ENCODE measurements at regions not wholly inside any gene's neighbourhood (a gene's known extent, or its start where the extent isn't known, plus 50 kb on each side); places are given as distances from the start of the nearest gene placed in this dataset.

GRCh38 chr2:34666821-34667220, 1067.7 kb upstream of the FAM98A start:
- DNase-seq: no peak

- no peak for DNase-seq
These were observed 1065.2 kb upstream of the FAM98A start for GRCh38 chr2:34664266-34664665.

- DNase-seq: no peak
These were observed 1064.2 kb upstream of the FAM98A start for GRCh38 chr2:34663314-34663713.

GRCh38 chr2:34660741-34661140, 1061.6 kb upstream of the FAM98A start:
- DNase-seq: no peak

DNA sequence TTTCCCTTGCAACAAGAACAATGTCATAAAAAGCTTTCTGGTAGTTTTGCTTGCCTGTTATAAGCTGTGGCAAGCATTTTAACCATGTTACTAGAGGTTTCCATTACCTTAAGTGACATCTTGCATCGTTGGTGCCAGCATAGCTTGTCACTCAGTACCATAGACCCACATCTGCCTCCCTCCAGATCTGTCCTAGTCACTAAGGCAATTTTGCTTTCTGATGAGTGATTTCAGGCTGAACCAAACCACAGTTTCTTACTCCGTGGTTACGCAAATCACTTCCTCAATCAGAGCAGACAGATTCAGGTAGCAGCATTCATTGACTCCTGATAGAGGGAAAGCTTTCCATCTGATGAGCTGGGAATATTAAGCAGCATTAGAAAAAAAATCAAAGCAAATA, 1057.5 kb upstream of the FAM98A start:
- DNase-seq: no peak

DNA sequence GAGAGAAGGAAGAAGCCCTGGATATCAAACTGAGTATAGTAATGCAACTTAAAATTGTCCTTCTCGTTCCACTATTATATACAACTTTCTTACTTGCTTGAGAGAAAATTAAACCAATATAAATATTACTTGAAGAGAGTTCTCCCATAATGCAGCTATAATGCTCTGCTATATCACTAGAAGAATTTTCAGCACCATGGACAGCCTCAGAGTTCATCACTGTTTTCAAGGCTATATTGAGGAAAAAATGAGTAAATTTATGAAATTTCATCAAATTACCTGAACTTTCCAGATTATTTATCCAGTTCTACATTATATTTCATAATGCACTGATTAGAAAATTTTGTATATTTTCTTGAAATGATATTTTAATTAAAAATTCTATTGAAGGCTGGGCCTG, 1053.5 kb upstream of the FAM98A start:
- DNase-seq: no peak

DNA sequence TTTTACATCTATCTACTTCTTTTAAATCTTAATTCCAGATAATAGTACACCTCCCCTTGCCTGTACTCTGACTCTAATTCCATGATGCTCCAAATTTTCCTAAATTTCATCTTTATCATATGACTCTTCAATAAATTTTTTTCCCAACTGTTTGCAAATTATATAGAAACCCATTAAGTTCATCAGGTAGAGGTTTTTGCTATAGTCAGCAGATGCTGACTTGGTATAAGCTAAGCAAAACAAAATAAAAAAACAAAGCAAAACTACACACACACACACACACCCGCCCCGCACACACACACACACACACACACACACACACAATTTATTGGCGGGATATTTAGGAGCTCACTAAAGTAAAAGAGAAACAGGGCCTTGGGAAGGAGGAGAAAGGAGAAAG, 1047.8 kb upstream of the FAM98A start:
- DNase-seq: no peak

DNA sequence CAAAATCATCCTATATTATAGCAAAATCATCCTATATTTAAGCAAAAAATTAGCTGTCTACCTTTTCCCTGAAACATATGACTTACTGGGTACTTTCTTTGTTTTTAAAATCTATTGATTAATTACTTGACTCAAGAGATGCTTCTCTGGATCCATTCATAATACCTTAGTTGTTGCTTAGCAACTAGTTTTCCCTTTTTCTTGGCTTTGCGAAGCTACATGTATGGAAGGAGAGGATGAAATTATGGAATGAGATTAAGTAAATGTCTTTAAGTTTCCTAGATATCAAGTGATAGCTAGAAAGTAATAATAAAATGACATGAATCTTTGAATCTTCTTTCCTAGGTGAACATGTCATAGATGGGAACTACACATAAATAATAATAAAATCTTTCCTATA, 1033.2 kb upstream of the FAM98A start:
- DNase-seq: no peak

DNA sequence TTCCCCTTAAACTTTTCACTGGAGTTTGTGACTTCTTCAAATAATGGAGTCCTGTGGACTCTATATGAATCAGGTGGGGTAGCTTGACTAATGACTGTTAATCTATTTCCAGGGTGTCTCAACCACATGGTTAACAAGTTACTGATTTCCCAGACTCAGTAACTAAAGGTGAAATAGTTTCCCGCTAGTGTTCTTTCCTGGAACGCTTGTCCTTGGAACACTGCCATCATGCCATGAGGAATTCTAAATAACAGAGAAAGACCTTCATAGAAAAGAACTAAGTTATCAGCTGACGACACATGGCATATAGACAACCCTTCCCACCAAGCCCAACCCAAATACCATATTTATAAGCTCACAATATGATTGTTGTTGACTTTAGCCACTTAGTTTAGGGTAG, 1027.9 kb upstream of the FAM98A start:
- DNase-seq: no peak

DNA sequence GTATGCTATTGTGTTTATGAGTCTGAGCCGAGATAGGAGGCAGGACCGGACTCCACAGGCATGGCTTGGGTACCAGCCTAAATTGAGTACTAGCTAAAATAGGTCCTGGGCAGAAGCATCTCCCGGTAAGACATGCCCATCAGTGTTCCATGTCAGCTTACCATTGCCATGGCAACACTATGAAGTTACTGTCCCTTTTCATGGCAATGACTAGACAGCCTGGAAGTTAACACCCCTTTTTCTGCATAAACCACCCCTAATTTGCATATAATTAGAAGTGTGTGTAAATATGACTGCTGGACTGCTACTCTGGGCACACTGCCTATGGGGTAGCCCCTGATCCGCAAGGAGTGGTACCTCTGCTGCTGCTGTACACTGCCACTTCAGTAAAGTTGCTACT, 1005.1 kb upstream of the FAM98A start:
- no peak for DNase-seq

GRCh38 chr2:34602262-34602661, 1003.2 kb upstream of the FAM98A start:
- no peak for DNase-seq

DNA sequence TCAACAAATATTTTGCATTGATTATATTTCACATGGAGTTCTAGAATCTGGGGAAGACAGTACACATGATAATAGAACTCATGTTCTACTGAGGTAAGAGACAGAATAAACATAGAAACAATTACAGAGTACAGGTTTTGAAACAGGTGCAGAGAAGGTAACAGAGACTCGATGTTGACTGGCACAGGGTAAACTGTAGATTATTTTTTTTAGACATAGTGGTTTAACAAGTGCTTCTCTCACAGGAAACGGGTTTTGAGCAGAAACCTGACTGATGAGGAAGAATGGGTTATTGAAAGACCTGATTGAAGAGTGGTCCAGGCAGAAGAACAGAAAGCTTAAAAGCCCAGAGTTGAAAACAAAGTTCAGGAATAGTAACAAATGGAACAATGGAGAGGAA, 1002.5 kb upstream of the FAM98A start:
- DNase-seq: no peak

GRCh38 chr2:34578641-34579040, 979.5 kb upstream of the FAM98A start:
- no peak for DNase-seq

DNA sequence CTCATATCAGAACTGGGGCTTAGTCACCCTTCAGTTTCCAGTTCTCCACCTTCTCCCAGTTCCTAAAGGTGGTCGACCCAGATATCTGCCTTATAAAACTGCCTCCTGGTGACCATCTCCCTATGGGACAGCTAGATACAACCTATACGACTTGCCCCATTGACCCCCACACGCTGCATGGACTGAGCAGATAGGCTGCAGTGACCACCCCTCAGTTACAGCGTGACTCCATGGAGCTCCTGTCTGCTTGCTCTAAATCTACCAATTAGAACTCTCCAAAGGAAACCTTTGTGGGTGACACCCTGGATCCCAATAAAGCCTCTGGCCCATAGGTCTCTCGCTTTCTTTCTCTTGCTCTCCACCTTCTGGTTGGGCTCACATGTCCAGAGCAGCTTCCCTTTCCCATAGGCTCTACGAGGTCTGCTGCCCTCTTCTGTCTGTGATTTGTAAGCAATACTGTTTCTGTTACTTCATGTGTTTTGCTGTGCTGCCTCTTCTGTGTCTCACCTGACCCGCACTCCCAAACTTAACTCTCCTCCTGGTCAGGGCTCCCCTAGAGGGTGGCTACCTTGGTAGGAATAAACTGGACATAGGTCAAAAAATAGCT, 971.3 kb upstream of the FAM98A start:
- DNase-seq: no peak

- no peak for DNase-seq
These were observed 968.0 kb upstream of the FAM98A start for GRCh38 chr2:34567128-34567527.

DNA sequence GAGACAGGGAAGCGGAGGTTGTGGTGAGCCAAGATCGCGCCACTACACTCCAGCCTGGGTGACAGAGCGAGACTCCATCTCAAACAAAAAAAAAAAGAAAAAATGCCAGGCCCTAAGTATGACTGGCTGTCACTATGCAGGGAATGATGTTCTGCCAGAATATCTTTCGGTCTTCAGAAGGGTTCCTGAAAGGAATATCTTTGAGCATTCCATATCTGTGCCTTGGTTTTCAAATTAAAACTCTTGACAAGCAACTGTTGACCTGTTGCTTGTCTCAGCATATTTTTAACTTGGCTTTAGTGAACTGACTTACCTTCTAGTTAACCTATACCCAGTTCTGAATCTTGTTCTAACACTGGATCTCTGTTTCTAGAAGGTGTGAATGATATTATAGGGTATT, 953.2 kb upstream of the FAM98A start:
- no peak for DNase-seq

- DNase-seq: no peak
These were observed 950.7 kb upstream of the FAM98A start for GRCh38 chr2:34549710-34550345.

GRCh38 chr2:34547900-34548299, 948.8 kb upstream of the FAM98A start:
- DNase-seq: no peak

DNA sequence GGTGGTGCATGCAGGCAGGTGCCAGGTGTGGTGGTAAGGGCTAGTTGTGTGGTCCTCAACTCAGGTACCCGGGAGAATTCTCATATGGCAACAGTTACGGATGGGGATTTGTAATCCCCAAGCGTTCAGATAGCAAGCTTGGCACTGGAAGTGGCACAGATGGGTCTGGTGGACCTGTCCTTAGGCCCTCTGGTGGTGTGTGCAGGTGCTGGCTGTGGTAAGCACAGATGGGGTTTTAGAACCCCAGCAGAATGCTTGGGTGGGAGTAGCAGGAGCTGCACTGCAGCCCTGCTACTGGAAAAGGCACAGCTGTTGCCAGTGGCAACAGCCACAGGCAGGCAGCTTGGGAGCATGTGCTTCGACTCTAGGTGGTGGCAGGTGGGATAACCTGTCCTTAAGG, 948.2 kb upstream of the FAM98A start:
- DNase-seq: no peak

GRCh38 chr2:34545486-34546136, 946.5 kb upstream of the FAM98A start:
- DNase-seq: no peak

DNA sequence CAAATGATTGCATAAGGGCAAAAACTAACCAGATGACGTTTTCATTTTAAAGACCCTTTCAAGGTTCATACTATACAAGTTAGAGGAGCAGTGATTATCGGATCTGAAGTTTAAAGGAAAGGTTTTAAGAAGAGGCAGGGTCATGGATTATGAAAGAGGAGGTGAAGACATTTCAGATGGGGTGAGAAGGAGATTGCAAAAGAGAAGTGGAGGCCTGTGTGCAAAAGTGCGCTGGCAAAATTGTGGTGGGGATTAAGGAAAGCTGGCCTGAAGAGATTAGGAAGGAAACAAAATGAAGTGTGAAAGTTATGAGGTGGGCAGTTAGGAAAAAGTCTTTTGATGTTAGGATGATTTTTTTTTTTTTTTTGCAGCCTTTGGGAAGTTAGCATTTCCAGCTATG, 935.7 kb upstream of the FAM98A start:
- DNase-seq: no peak

- no peak for DNase-seq
These were observed 935.2 kb upstream of the FAM98A start for GRCh38 chr2:34534341-34534740.

DNA sequence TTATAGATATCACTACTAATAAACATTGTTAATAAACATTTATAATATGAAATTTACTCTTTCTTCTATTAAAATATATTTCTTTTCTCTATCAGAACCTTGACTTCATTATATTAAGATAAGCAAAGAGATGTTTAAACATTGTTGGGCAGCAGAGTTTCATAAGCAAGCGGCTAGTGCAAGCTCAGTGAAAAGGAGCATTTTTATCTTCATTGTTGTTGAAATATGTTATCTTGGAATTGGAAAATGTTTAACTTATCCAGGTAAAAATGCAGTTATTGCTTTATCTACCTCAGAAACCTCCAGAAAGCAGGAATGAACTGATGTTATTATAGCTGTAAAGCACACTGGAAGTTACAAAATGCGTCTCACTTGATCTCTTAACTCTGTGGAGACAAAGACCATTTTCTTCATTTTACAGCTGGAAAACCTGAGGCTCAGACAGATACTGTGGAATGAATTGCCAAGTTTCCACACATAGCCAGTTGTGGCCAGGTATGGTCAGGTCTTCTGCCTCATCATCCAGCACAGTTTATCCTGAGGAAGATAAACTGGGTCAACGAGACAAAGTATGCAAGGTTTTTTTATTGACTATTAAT, 934.6 kb upstream of the FAM98A start:
- no peak for DNase-seq

DNA sequence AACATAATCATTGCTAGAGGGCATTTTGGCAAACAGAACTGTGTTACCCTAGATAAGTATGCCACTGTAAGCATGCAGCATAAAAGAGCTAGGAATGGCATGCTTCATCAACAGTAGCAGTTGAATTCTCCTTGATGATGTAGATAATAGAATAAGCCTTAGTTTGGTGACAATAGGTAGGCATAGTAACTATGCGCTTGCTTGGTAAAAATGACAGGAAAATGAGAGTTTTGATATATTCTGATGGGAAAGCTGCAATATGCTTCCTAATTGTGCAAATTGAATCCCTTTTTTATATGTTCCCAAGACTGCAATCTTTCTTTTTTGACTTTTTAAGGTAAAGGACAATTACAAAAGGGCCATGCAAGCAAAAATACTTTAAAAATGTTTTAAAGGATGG, 930.9 kb upstream of the FAM98A start:
- no peak for DNase-seq

All from T-helper 9 cell (primary cell).